HCT116 (cell line): ENCODE measurements at regions not wholly inside any gene's neighbourhood (a gene's known extent, or its start where the extent isn't known, plus 50 kb on each side); places are given as distances from the start of the nearest gene placed in this dataset.
"Not testable (repeated sequence)": the region's sequence is repeated elsewhere in the genome, so short reads cannot be mapped to it uniquely, and the experiment has no call there.

Experiments used
- ATAC-seq: fragments of 200-7000 bp; cut with Tn5 transposase; 2 replicates; pipeline ENCODE4 v1.9.1; 2020; ENCODE audit warnings: mild to moderate bottlenecking, moderate library complexity
- BruUV-seq: library from RNA; stranded (reverse); fragments of 400-500 nt; replicated peaks from 2 replicates; lab custom pipeline; 2021; lab: Mats Ljungman, UMichigan
- CTCF ChIA-PET: fragments of 300-600 bp; sonication (Branson Sonifier 250); formaldehyde crosslinking; loops from one replicate; lab custom pipeline; 2021; ENCODE audit warnings: antibody characterized with exemption; lab: Charles Lee
- POLR2A ChIA-PET: fragments of 300-600, 350-600 bp; sonication (Branson Sonifier 250); formaldehyde crosslinking; loops from one replicate; lab custom pipeline; 2021; ENCODE audit warnings: antibody characterized with exemption; lab: Charles Lee
- RAD21 ChIA-PET, 2 experiments: fragments of 300-600 bp; sonication (Branson Sonifier 250); formaldehyde crosslinking; loops; one replicate each; lab custom pipeline; 2023; ENCODE audit warnings: low total read pairs in 2 of 2; ENCODE audit not compliant: uncharacterized antibody in 2 of 2, unreplicated experiment in 2 of 2, low non-redundant PET in 1 of 2; lab: Charles Lee
- DNase-seq: peaks from one replicate; pipeline ENCODE4 v3.0.0-alpha.2; 2010; ENCODE audit warnings: low read depth, low spot score
- H2AFZ ChIP-seq: fragments of 200-600 bp; shearing (Covaris generic), sonication (generic); 2 replicates; pipeline ENCODE4 v1.6.1; 2017; ENCODE audit warnings: low read depth, mixed run types, mixed read lengths, antibody characterized with exemption, low read length; ENCODE audit not compliant: poor library complexity, severe bottlenecking
- H3K27ac ChIP-seq: 2 replicates; pipeline ENCODE4 v1.5.1; 2012; ENCODE audit warnings: low read depth, low read length
- H3K27me3 ChIP-seq: fragments of 200-600 bp; sonication (generic); 2 replicates; pipeline ENCODE4 v1.6.1; 2016; ENCODE audit warnings: mixed run types, low read length, mixed read lengths; ENCODE audit not compliant: insufficient read depth
- H3K36me3 ChIP-seq, 2 experiments: fragments of 200-500 bp in 1 of 2; fragments of 200-600 bp in 1 of 2; sonication (Bioruptor generic) in 1 of 2; sonication (generic) in 1 of 2; 2 replicates each; pipeline versions ENCODE4 v1.5.1 to v1.6.1; 2014 to 2016; ENCODE audit warnings: low read length in 2 of 2, inconsistent platforms in 1 of 2, mixed read lengths in 1 of 2, mixed run types in 1 of 2; ENCODE audit not compliant: insufficient read depth in 2 of 2, control insufficient read depth in 1 of 2
- H3K4me1 ChIP-seq, 2 experiments: fragments of 200-600 bp in 1 of 2; sonication (generic) in 1 of 2; 2 replicates each; pipeline versions ENCODE4 v1.5.1 to v1.6.1; 2012 to 2017; ENCODE audit warnings: low read length in 2 of 2, inconsistent platforms in 1 of 2, mild to moderate bottlenecking in 1 of 2, mixed read lengths in 1 of 2, mixed run types in 1 of 2, moderate library complexity in 1 of 2; ENCODE audit not compliant: insufficient read depth in 2 of 2, control insufficient read depth in 1 of 2
- H3K4me2 ChIP-seq: fragments of 200-600 bp; sonication (generic); 2 replicates; pipeline ENCODE4 v1.6.1; 2017; ENCODE audit warnings: mixed run types, low read length, mixed read lengths
- H3K4me3 ChIP-seq, 2 experiments: fragments of 200-600 bp in 1 of 2; sonication (generic) in 1 of 2; replicated peaks in 1 of 2; 2 replicates each; pipeline ENCODE4 v1.5.1; 2011 to 2016; ENCODE audit warnings: low read length in 2 of 2, control low read depth in 1 of 2, low read depth in 1 of 2, mild to moderate bottlenecking in 1 of 2, mixed read lengths in 1 of 2, mixed run types in 1 of 2
- H3K79me2 ChIP-seq: fragments of 200-600 bp; sonication (generic); 2 replicates; pipeline ENCODE4 v1.6.1; 2017; ENCODE audit warnings: mild to moderate bottlenecking, mixed run types, low read length, moderate library complexity, mixed read lengths; ENCODE audit not compliant: insufficient read depth
- H3K9ac ChIP-seq: fragments of 200-600 bp; sonication (generic); 2 replicates; pipeline ENCODE4 v1.6.1; 2016; ENCODE audit warnings: low read length, mixed read lengths
- H3K9me2 ChIP-seq: fragments of 200-600 bp; sonication (generic), shearing (Covaris generic); 2 replicates; pipeline ENCODE4 v1.6.1; 2017; ENCODE audit warnings: mixed run types, mild to moderate bottlenecking, moderate library complexity; ENCODE audit not compliant: insufficient read depth
- H3K9me3 ChIP-seq, 2 experiments: fragments of 200-500 bp in 1 of 2; fragments of 200-600 bp in 1 of 2; sonication (Bioruptor generic) in 1 of 2; sonication (generic) in 1 of 2; 2 replicates each; pipeline ENCODE4 v1.6.1; 2014 to 2017; ENCODE audit warnings: low read length in 2 of 2, mixed read lengths in 2 of 2, inconsistent platforms in 1 of 2, low read depth in 1 of 2, mild to moderate bottlenecking in 1 of 2, mixed run types in 1 of 2, moderate library complexity in 1 of 2; ENCODE audit not compliant: control insufficient read depth in 1 of 2, insufficient read depth in 1 of 2
- H4K20me1 ChIP-seq: fragments of 200-600 bp; sonication (generic), shearing (Covaris generic); 2 replicates; pipeline ENCODE4 v1.6.1; 2017; ENCODE audit warnings: mixed run types, mild to moderate bottlenecking, moderate library complexity; ENCODE audit not compliant: insufficient read depth
- EZH2 ChIP-seq: fragments of 200-600 bp; sonication (generic); IDR thresholded peaks from 2 replicates; pipeline ENCODE4 v1.6.1; 2017; ENCODE audit warnings: antibody characterized with exemption, mixed run types
- EZH2phosphoT487 ChIP-seq: fragments of 200-600 bp; IDR thresholded peaks from 2 replicates; pipeline ENCODE4 v1.6.1; 2018; ENCODE audit warnings: antibody characterized with exemption, borderline replicate concordance
- JUND ChIP-seq: IDR thresholded peaks from 2 replicates; pipeline ENCODE4 v1.6.1; 2012
- RAD21 ChIP-seq: IDR thresholded peaks from 2 replicates; pipeline ENCODE4 v1.6.1; 2012; ENCODE audit warnings: low read depth, mild to moderate bottlenecking
- SIN3A ChIP-seq: IDR thresholded peaks from 2 replicates; pipeline ENCODE4 v1.6.1; 2012; ENCODE audit warnings: low read depth
- SRF ChIP-seq: IDR thresholded peaks from 2 replicates; pipeline ENCODE4 v1.6.1; 2012; ENCODE audit warnings: low read depth
- YY1 ChIP-seq: IDR thresholded peaks from 2 replicates; pipeline ENCODE4 v1.6.1; 2011; ENCODE audit warnings: low read length, low read depth, moderate library complexity, mild to moderate bottlenecking; ENCODE audit not compliant: insufficient replicate concordance; ENCODE audit errors: extremely low read depth
- ZBTB33 ChIP-seq: IDR thresholded peaks from 2 replicates; pipeline ENCODE4 v1.6.1; 2011; ENCODE audit warnings: mild to moderate bottlenecking, low read length, moderate library complexity; ENCODE audit not compliant: insufficient replicate concordance; ENCODE audit errors: extremely low read depth
- intact Hi-C: fragments of 100-400 bp; cut with micrococcal nuclease; formaldehyde crosslinking; loops from 2 replicates; pipeline ENCODE4 v1.10.0; 2022
- TF ChIP-seq, protein P1 (sequence below): IDR thresholded peaks from 2 replicates; pipeline ENCODE4 v1.6.1; 2012

- ChIA-PET CTCF (no interaction called here), RAD21 (no interaction called here), POLR2A (no interaction called here)
- H3K4me2 ChIP-seq, result no peak overlapping the region
- no peak overlapping the region for H3K9ac ChIP-seq
- no peaks in the 10 kb centered on the region for H3K27me3 ChIP-seq
- no peaks in the 10 kb centered on the region for H3K36me3 ChIP-seq
- intact Hi-C loops, result no loop called here
- peaks cover 20 to 23% of the 10 kb centered on the region in 2 experiments; a peak in 2 of 4 replicates for H3K9me3 ChIP-seq
- no peak for TF ChIP-seq EZH2phosphoT487
- TF ChIP-seq ZBTB33, result no peak
- no peak for TF ChIP-seq SIN3A
- no peak for TF ChIP-seq EZH2
- TF ChIP-seq, protein P1, sequence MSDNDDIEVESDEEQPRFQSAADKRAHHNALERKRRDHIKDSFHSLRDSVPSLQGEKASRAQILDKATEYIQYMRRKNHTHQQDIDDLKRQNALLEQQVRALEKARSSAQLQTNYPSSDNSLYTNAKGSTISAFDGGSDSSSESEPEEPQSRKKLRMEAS, result no peak
- no peak for TF ChIP-seq YY1
- TF ChIP-seq RAD21, result no peak
- no peak for TF ChIP-seq SRF
- ATAC-seq (no peak), DNase-seq (no peak)
- H3K4me1 ChIP-seq, result no peaks in the 10 kb centered on the region
- BruUV-seq, result no TSS peak
- H3K27ac ChIP-seq, result no peak overlapping the region
- no peaks in the 10 kb centered on the region for H4K20me1 ChIP-seq
- H2AFZ ChIP-seq, result no peak overlapping the region
- H3K79me2 ChIP-seq, result no peaks in the 10 kb centered on the region
- H3K9me2 ChIP-seq, result no peaks in the 10 kb centered on the region
- H3K4me3 ChIP-seq, result no peak overlapping the region
These were observed 745.2 kb downstream of the PCDH17 start for GRCh38 chr13:58376775-58377174.

- ChIA-PET POLR2A (no interaction called here), RAD21 (no interaction called here), CTCF (no interaction called here)
- H2AFZ ChIP-seq, result no peak overlapping the region
- H3K27me3 ChIP-seq, result no peaks in the 10 kb centered on the region
- no peak overlapping the region for H3K27ac ChIP-seq
- no peak overlapping the region for H3K9ac ChIP-seq
- no peaks in the 10 kb centered on the region for H3K36me3 ChIP-seq
- no peaks in the 10 kb centered on the region for H4K20me1 ChIP-seq
- intact Hi-C loops, result no loop called here
- no peaks in the 10 kb centered on the region for H3K4me1 ChIP-seq
- no peaks in the 10 kb centered on the region for H3K79me2 ChIP-seq
- DNase-seq (no peak), ATAC-seq (no peak)
- BruUV-seq, result no TSS peak
- no peak overlapping the region for H3K4me3 ChIP-seq
- H3K9me2 ChIP-seq, result no peaks in the 10 kb centered on the region
- TF ChIP-seq JUND, result no peak
- peaks cover 20 to 23% of the 10 kb centered on the region in 2 experiments; a peak in 2 of 4 replicates for H3K9me3 ChIP-seq
- no peak overlapping the region for H3K4me2 ChIP-seq
These were observed 747.7 kb downstream of the PCDH17 start for GRCh38 chr13:58379221-58379620.

- H3K79me2 ChIP-seq, H3K27ac ChIP-seq, H3K9ac ChIP-seq, RAD21 ChIA-PET, CTCF ChIA-PET, H3K9me3 ChIP-seq, POLR2A ChIA-PET, ATAC-seq, H4K20me1 ChIP-seq, H2AFZ ChIP-seq, H3K9me2 ChIP-seq, H3K27me3 ChIP-seq, H3K4me3 ChIP-seq, BruUV-seq, H3K36me3 ChIP-seq, intact Hi-C loops, DNase-seq, H3K4me2 ChIP-seq, H3K4me1 ChIP-seq: not testable (repeated sequence)
These were observed 753.8 kb downstream of the PCDH17 start for GRCh38 chr13:58385336-58385735.
